GM23338 (cell line): ENCODE measurements at regions not wholly inside any gene's neighbourhood (a gene's known extent, or its start where the extent isn't known, plus 50 kb on each side); places are given as distances from the start of the nearest gene placed in this dataset.

ENCODE experiments used
- CREB1 ChIP-seq: fragments of 250-450 bp; sonication (Bioruptor Pico); IDR thresholded peaks from 2 replicates; pipeline ENCODE4 v1.5.0; 2020; ENCODE audit warnings: low read depth, mild to moderate bottlenecking, moderate library complexity
- JUNB ChIP-seq: IDR thresholded peaks from one replicate; pipeline ENCODE4 v1.6.1; 2016; ENCODE audit warnings: antibody characterized with exemption; ENCODE audit not compliant: unreplicated experiment
- TF ChIP-seq, protein P1 (sequence below), 2 experiments: fragments of 200-600 bp in 1 of 2; sonication (generic) in 1 of 2; conservative IDR thresholded peaks; 2 replicates each; pipeline versions ENCODE4 v1.5.1 to v1.6.1; 2016 to 2017; ENCODE audit warnings: antibody characterized with exemption in 2 of 2, low read depth in 2 of 2, mild to moderate bottlenecking in 2 of 2, moderate library complexity in 1 of 2

DNA sequence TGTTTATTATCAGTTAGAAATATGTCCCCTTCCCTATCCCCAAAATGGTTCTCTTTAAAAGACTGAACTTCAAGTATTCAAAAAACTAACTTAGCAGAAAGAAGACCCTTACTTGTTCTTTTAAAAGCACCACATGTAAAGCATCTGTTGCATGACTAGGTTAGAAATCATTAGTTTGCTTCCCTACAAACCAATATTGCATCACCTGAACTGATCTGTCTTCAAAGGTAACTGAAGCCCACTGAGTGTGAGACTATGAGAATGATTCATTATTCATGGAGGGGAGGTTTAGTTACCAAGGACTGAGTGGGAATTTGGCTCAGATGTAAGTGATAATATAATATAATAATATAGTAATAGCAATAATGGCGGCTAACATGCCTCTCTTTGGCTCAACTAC, 231.7 kb downstream of the SPRY1 start:
- TF ChIP-seq CREB1 (no peak), JUNB (no peak)
- TF ChIP-seq, protein P1, sequence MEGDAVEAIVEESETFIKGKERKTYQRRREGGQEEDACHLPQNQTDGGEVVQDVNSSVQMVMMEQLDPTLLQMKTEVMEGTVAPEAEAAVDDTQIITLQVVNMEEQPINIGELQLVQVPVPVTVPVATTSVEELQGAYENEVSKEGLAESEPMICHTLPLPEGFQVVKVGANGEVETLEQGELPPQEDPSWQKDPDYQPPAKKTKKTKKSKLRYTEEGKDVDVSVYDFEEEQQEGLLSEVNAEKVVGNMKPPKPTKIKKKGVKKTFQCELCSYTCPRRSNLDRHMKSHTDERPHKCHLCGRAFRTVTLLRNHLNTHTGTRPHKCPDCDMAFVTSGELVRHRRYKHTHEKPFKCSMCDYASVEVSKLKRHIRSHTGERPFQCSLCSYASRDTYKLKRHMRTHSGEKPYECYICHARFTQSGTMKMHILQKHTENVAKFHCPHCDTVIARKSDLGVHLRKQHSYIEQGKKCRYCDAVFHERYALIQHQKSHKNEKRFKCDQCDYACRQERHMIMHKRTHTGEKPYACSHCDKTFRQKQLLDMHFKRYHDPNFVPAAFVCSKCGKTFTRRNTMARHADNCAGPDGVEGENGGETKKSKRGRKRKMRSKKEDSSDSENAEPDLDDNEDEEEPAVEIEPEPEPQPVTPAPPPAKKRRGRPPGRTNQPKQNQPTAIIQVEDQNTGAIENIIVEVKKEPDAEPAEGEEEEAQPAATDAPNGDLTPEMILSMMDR (conservative IDR thresholded peaks at IDR 0.05; ENCODE audit: low read depth in 2 of 2) = no peak
